ENCODE measurements at regions not wholly inside any gene's neighbourhood (a gene's known extent, or its start where the extent isn't known, plus 50 kb on each side); places are given as distances from the start of the nearest gene placed in this dataset.

DNA sequence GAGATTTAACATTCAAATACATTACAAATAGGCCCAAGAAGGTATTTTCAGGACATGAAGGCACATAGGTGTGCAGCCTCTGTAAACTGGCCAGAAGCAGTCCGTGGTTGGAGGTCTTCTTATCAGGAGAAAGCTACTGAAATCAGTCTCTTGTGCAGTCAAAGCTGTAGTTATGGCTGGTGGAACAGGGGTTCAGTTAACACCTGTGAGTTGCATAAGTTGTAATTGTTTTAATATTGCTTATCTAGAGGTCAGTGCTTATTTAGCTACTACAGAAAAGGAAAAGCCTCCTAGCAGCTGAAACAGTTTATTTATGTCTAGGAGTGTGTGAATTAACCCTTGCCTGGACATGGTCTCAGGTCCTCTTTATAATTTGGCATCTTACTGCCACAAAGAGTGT lies 377.6 kb upstream of the MDGA2 start:
- Histone ChIP-seq H3K27ac (ENCODE audit: low read depth in 1 of 2, low read length in 2 of 2) (no peak overlapping the region), H3K9me3 (replicated peaks in 1 of 2; ENCODE audit: control insufficient read depth in 1 of 2, insufficient read depth in 1 of 2, low read length in 2 of 2) (peaks cover 0 to 3% of the 10 kb centered on the region in 2 donors), H3K4me2 (replicated peaks; ENCODE audit: extremely low read depth, low read length, poor library complexity, severe bottlenecking) (no peak overlapping the region), H2AFZ (ENCODE audit: insufficient read depth, low read depth, low read length, poor library complexity, severe bottlenecking) (no peak overlapping the region), H3K79me2 (ENCODE audit: insufficient read depth, low read length) (no peaks in the 10 kb centered on the region), H4K20me1 (ENCODE audit: insufficient read depth, low read length) (no peaks in the 10 kb centered on the region), H3K4me3 (replicated peaks in 1 of 3; ENCODE audit: low read depth in 2 of 3, low read length in 3 of 3) (no peak overlapping the region), H3K9ac (ENCODE audit: insufficient read depth, low read length, poor library complexity, severe bottlenecking) (no peak overlapping the region), H3K27me3 (ENCODE audit: control insufficient read depth in 2 of 2, insufficient read depth in 2 of 2, low read length in 2 of 2) (no peaks in the 10 kb centered on the region), H3K36me3 (replicated peaks in 1 of 2; ENCODE audit: control insufficient read depth in 1 of 2, insufficient read depth in 2 of 2, low read length in 2 of 2) (no peaks in the 10 kb centered on the region), H3K4me1 (ENCODE audit: control insufficient read depth in 1 of 2, insufficient read depth in 2 of 2, low read length in 2 of 2) (no peaks in the 10 kb centered on the region)
- no peaks in the 10 kb centered on the region for H3K36me3 Mint-ChIP-seq
- H3K27me3 Mint-ChIP-seq (ENCODE audit: low read depth in 3 of 3): peaks cover 0 to 2% (median 0%) of the 10 kb centered on the region in 3 donors
- TF ChIP-seq, protein P1, sequence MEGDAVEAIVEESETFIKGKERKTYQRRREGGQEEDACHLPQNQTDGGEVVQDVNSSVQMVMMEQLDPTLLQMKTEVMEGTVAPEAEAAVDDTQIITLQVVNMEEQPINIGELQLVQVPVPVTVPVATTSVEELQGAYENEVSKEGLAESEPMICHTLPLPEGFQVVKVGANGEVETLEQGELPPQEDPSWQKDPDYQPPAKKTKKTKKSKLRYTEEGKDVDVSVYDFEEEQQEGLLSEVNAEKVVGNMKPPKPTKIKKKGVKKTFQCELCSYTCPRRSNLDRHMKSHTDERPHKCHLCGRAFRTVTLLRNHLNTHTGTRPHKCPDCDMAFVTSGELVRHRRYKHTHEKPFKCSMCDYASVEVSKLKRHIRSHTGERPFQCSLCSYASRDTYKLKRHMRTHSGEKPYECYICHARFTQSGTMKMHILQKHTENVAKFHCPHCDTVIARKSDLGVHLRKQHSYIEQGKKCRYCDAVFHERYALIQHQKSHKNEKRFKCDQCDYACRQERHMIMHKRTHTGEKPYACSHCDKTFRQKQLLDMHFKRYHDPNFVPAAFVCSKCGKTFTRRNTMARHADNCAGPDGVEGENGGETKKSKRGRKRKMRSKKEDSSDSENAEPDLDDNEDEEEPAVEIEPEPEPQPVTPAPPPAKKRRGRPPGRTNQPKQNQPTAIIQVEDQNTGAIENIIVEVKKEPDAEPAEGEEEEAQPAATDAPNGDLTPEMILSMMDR (IDR thresholded peaks at IDR 0.05): no peak
- intact Hi-C loops (cut with micrococcal nuclease): no loop called here
- H3K4me3 Mint-ChIP-seq: no peak overlapping the region
- 40% methylated on average over 1 of the region's 1 CpG for WGBS (ENCODE audit: insufficient coverage)
- peaks cover 0 to 14% (median 3%) of the 10 kb centered on the region in 7 donors for H3K9me3 Mint-ChIP-seq
- no peak for DNase-seq
- no peak overlapping the region for H3K27ac Mint-ChIP-seq
- no peaks in the 10 kb centered on the region for H3K4me1 Mint-ChIP-seq

DNA sequence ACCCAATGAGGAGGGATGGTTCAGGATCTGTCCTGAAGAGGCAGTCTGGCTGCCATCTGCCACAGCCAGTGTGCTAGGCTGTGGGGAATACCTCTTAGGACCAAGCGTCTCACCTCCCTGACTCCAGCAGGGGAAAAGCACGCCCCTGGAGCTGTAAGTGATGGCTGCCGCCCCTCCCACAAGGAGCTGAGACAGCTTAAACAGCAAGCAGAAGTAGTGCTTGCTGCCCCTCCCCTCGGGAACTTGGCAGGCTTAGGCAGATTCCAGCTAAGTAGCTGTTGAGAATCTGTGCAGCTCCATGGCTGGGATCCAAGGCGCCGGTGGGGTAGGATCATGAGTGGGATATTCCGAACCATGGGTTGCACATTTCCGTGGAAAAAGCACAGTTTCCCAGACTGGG lies 360.4 kb upstream of the MDGA2 start:
- Histone ChIP-seq H3K4me3 (replicated peaks in 1 of 3; ENCODE audit: low read depth in 2 of 3, low read length in 3 of 3) (no peak overlapping the region), H3K27me3 (ENCODE audit: control insufficient read depth in 2 of 2, insufficient read depth in 2 of 2, low read length in 2 of 2) (no peaks in the 10 kb centered on the region), H4K20me1 (ENCODE audit: insufficient read depth, low read length) (no peaks in the 10 kb centered on the region), H2AFZ (ENCODE audit: insufficient read depth, low read depth, low read length, poor library complexity, severe bottlenecking) (no peak overlapping the region), H3K79me2 (ENCODE audit: insufficient read depth, low read length) (no peaks in the 10 kb centered on the region), H3K9me3 (replicated peaks in 1 of 2; ENCODE audit: control insufficient read depth in 1 of 2, insufficient read depth in 1 of 2, low read length in 2 of 2) (peaks cover 14 to 20% of the 10 kb centered on the region in 2 donors), H3K4me2 (replicated peaks; ENCODE audit: extremely low read depth, low read length, poor library complexity, severe bottlenecking) (no peak overlapping the region), H3K36me3 (replicated peaks in 1 of 2; ENCODE audit: control insufficient read depth in 1 of 2, insufficient read depth in 2 of 2, low read length in 2 of 2) (no peaks in the 10 kb centered on the region), H3K27ac (ENCODE audit: low read depth in 1 of 2, low read length in 2 of 2) (no peak overlapping the region), H3K9ac (ENCODE audit: insufficient read depth, low read length, poor library complexity, severe bottlenecking) (no peak overlapping the region), H3K4me1 (ENCODE audit: control insufficient read depth in 1 of 2, insufficient read depth in 2 of 2, low read length in 2 of 2) (no peaks in the 10 kb centered on the region)
- H3K9me3 Mint-ChIP-seq: peaks cover 3 to 21% (median 11%) of the 10 kb centered on the region in 7 donors
- intact Hi-C loops (cut with micrococcal nuclease): no loop called here
- 90% methylated on average over 7 of the region's 8 CpGs for WGBS (ENCODE audit: insufficient coverage)
- DNase-seq: no peak
- no peaks in the 10 kb centered on the region for H3K36me3 Mint-ChIP-seq
- H3K4me3 Mint-ChIP-seq: no peak overlapping the region
- no peaks in the 10 kb centered on the region for H3K4me1 Mint-ChIP-seq
- TF ChIP-seq, protein P1 (IDR thresholded peaks at IDR 0.05): no peak
- H3K27ac Mint-ChIP-seq: no peak overlapping the region
- peaks cover 0 to 1% (median 0%) of the 10 kb centered on the region in 3 donors for H3K27me3 Mint-ChIP-seq (ENCODE audit: low read depth in 3 of 3)
